Left kidney (tissue), 1 donor: ENCODE measurements at regions not wholly inside any gene's neighbourhood (a gene's known extent, or its start where the extent isn't known, plus 50 kb on each side); places are given as distances from the start of the nearest gene placed in this dataset.

Source experiments
- DNase-seq: peaks from one replicate; pipeline ENCODE4 v3.0.0-alpha.2; 2013

DNA sequence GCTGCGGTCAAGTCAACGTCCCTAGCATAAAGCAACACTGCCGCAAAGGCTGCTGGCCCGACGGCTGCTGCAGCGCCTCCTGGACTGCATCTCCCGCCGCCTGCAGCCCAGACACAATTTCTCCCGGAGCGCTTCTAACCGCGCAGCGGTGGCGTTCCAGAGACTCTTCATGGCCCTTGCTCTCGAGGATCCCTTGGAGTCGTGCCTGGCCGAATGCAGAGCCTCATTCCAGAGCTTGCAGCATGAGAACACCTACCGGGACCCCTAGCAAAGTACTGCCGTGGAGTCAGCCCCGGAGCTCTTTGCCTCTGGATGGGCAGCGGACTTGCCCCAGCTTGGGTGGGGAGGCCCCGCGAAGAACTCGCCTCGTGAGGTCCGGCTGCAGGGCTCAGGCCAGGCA lies 79.7 kb upstream of the ZNF32 start:
- no peak for DNase-seq

DNA sequence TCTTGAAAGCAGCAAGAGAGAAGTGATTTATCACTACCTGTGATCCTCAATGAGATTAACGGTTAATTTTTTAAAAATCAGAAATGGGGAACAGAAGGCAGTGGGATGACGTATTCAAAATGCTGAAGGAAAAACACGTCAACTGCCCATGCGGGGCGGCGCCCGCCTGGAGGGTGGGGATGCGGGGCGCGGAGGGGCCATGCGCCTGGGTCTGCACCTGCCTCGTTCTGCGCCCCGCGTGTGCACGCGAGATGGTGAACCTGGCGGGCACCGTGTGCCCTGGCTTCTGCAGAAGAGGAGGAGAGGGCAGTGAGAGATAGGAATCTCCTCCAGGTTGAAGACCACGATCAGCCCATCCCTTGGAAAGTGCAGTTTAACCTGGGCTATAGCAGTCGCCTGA lies 79.3 kb upstream of the ZNF32 start:
- DNase-seq, result no peak

DNA sequence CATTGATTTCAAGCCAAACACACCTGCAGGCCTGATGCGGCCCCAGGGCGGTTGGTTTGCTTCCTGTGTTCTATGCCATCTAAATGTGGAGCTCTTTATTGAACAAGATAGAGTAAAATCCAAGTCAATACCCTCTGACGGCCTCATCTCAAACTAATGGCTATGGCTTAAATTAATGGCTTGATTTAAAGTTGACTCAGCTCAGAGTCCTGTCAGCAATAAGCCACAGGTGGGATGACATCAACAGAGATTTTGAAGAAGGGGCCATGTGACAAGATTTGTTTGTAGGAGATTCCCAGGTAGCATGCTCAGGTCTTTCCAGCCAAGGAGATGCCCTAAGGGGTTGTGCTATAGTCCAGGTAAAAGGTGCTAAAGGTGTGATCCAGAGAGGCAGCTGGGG lies 66.7 kb upstream of the ZNF32 start:
- no peak for DNase-seq

DNA sequence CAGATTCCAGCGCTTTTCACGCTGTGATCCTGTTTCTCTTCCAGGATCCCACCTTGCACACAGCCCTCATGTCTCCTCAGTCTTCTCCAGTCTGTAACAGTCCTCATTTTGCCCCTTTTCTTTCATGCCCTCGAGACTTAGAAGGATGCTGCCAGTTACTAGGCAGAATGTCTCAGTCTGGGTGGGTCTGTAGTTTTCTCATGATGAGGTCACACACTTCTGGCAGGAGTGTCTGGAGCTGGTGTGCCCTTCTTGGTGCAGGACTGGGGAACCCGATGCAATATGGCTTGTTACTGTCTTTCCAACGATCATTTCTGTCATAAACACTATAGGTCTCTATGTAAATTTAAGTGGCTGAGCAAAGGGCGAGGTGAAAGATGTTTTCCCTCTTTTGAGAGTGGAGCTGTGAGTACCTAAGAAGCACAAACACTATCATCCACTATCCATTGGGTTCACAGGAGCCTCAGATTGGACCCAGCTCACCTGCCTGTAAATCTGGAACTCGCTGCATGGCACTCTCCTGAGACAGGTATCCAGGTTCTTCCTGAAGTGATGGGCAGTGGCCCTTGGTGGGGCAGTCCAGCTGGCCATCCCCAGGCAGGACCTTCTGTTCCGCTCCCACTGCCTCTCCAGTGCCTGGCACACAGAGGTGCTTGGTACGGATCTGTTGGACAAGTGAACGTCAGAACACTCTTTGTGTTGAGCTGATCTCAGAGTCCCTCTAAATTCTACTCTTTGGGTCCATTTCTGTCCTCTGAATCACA lies 64.3 kb upstream of the ZNF32 start:
- DNase-seq, result no peak

DNA sequence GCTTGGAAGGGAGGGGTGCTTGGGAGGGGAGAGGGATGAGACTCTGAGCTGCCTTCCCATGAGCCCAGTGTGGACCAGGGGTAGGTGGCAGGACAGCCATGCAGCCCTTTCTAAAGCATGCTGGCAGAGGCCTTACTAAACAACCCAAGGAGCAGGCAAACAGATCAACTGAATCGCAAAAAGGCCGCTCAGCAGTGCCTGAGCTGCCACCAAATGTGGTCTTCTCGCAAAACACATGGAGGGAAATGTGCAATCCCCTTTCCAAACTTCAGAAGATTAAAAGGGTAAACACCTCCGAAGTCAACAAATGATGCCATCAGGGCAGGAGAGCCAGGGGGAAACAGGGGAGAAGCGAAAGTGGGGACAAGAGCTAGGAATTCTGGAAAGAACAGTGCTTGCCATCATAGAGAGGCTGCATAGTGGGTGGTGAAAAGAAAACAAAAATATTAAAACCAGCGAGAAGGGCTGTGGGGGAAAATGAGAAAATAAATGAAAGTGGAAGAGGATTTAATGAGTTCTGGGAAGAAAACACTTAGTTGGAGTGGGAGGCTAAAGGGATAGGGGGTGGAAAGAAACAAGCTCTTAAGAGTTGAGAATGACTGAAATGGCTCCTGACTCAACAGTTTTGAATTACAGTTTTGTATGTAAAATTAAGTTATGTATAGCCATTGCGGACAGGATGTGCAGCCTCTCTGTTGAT lies 62.2 kb upstream of the ZNF32 start:
- no peak for DNase-seq

DNA sequence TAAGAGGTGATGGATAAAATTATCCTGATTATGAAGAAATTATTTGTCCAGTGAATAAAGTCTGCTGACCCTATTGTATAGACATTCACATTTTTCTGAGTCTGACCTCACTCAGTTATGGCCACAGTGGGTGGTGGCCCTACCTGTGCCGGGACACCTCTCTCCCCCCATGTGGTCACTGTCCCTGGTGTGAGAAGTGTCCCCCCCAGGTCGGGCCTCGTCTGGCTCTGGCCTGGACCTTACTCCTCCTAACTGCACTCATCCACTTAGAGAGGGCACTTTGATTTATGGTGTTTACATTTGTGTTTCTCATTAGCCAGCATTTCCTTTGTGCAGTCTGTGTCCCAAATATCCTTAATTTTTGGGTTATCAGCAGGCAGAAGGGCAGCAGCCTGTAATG lies 59.6 kb upstream of the ZNF32 start:
- no peak for DNase-seq

DNA sequence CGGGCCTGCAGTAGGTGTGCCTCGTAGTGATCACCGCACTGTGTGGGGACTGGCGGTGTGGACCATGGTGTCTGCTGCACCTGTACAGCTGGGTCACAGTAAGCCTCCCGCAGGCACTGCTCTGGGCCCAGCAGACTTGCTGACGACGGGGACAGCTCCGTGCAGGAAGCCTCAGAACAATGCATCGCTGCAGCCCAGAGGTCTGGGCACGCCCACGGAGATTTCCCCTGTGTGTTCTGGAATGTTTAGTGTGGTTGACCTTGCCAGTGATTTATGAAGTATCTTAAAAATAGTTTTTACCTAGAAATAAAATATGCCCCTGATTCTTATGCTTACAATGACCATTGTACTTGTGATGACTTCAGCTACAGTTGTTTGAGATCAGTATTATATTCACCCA lies 59.1 kb upstream of the ZNF32 start:
- DNase-seq, result no peak

DNA sequence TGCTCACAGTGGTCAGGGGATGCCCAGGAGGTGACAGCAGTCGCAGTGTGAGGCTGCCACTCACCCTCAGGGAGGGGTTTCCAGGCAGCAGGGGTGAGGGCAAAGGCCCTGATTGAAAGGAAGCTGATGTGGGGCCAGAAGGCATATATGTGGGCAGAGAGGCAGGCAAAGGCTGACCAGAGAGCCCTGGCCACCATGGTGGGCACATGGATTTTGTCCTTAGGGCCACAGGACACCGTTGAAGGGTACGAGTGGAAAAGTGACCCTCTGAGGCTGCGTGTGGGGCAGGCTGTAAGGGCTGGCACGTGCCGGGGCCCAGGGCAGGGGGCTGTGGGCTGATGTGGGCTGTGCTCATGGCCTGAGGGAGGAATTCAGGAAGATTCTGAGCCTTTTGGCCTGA lies 57.5 kb upstream of the ZNF32 start:
- DNase-seq, result no peak

DNA sequence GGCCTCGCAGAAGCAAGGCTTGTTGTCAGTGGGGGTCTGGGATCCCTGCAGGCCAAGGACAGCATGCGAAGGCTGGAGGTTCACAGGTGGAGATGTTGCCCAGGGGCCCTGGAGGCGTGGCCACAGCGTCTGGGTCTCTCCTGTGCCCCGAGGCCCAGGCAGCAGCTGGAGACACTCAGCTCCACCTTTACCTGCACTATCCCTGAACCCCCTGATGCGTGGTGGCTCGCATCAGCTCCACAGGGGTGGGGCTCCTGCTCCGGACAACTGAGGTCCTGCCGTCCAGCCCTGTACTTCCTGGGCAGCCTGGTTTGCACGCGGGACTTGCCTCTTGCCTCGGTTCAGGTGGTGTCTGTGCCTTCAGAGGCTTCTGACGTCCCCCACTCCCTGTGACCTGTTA lies 54.6 kb upstream of the ZNF32 start:
- no peak for DNase-seq

DNA sequence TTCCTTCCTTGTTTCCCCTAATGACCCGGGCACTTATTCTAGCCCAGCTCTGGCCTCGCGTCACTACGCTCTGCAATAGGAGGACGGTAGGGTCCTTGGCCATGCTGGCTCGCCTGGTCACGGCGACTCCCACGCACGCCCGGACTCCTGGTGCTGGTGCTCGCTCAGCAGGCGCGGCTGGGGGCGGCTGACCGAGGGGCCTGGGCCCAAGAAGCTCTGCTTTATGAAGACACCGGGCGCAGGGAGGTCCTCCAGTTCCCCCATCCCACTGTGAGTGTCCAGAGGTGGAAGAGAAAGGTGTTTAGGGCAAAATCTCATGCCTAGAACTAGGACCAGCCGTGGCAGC lies 54.2 kb upstream of the ZNF32 start:
- DNase-seq, result no peak

DNA sequence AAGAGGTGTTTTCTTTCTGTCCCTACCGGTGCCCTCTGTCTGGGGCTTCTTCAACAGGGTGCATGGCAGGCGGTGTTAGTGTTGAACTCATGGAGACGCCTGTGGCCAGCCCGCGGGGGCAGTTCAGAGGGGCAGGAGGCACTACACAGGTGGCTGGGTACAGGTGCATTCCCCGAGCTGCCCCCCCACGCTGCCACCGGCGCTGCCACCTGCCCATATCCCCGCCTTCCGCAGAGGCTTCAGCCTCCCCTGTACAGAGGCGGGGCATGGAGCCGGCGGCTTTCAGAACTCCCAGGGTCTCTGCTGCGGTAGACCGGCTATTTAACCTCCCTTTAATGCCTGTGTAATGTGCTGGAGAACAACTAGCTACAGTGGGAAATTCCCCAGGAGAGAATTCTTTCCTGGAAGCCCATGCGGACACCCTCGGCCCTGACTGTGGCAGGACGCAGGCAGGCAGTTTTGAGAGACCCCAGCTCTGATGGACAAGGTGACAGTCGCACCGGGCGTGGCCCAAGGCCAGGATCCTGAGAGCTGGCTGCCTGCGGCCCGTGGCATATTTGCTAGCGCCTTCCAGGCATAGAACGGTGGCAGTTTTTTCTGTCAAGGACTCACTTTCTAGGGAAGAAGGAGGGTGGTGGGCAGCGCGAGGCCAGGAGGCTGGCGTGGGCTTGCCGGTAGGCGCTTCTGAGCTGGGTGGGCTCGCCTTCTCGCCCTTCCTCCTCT lies 53.7 kb upstream of the ZNF32 start:
- no peak for DNase-seq

DNA sequence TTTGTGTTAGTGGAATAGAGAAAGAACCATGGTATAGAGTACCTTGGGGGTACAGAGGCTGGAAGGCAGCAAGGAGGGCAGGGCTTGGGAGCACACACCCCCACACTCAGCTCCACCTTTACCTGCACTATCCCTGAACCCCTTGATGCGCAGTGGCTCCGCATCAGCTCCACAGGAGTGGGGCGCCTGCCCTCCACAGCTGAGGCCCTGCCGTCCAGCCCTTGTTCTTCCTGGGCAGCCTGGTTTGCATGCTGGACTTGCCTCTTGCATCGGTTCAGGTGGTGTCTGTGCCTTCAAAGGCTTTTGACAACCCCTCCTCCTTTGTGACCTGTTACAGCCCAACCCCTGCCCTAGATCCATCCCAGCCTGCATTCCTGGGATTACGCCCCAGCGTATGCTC lies 52.6 kb upstream of the ZNF32 start:
- DNase-seq, result no peak

DNA sequence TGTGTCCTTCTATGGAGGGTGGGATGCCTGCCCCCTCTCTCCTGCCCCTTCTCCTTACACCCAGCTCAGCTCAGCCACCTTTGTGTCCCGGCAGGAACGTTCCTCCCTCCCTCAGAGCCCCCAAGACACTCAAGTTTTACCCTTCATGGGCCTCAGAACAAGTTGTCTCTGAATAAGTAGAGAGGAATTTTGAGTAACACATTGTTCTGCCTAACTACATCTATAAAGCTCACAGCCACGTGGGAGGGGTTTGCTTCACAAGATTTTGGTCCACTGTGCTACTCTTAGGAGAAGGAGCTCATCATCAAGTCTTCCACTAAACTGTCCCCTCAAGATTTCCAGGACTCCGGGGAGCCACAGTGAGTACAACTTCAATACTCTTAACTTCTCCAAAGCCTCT lies 51.6 kb upstream of the ZNF32 start:
- no peak for DNase-seq

DNA sequence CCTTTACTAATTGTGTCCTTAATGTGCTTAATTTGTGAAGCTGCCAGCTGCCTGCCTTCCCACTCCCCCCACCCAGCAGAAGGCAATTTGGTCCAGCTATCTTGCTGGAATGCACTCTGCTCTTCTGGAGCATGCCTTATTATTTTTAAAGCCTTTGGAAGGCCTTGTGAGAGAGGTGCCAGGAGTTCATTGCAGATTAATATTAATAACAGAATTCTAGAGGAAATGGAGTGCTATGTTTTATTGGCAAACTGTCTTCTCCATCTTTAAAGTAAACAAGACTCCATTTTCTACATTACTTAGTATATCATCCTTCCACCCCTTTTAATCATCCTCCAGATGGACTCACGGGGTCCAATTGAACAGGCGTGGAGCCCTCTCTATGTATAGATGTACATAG lies 50.8 kb upstream of the ZNF32 start:
- DNase-seq, result no peak
